ENCODE measurements at regions not wholly inside any gene's neighbourhood (a gene's known extent, or its start where the extent isn't known, plus 50 kb on each side); places are given as distances from the start of the nearest gene placed in this dataset.
"Not testable (repeated sequence)": the region's sequence is repeated elsewhere in the genome, so short reads cannot be mapped to it uniquely, and the experiment has no call there.

DNA sequence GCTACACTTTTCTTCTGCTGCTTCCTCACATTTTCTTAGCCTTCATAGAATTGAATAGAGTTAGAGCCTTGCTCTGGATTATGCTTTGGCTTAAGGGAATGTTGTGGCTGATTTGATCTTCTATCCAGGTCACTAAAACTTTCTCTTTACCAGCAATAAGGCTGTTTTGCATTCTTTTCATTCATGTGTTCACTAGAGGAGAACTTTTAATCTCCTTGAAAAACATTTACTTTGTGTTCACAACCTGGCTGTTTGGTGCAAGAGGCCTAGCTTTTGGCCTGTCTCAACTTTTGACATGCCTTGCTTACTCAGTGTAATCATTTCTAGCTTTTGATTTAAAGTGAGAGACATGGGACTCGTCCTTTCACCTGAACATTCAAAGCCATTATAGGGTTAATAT, 87.7 kb upstream of the RAB40AL start:
- Histone ChIP-seq H3K9me3 (ENCODE audit: low read depth) (no peaks in the 10 kb centered on the region), H3K9me2 (ENCODE audit: insufficient read depth) (no peaks in the 10 kb centered on the region), H3F3A (ENCODE audit: insufficient read depth) (peaks cover 12% of the 10 kb centered on the region; the same call in 1 of the 2 replicates), H4K20me1 (ENCODE audit: insufficient read depth) (no peaks in the 10 kb centered on the region), H3K4me1 (ENCODE audit: insufficient read depth) (peaks cover 12% of the 10 kb centered on the region; the same call in 1 of the 2 replicates), H3K27ac (no peak overlapping the region), H3K9ac (no peak overlapping the region), H3K4me3 (no peak overlapping the region), H3K36me3 (ENCODE audit: low read depth) (no peaks in the 10 kb centered on the region), H3K79me2 (ENCODE audit: insufficient read depth) (no peaks in the 10 kb centered on the region), H3K27me3 (replicated peaks; ENCODE audit: insufficient read depth) (no peaks in the 10 kb centered on the region), H2AFZ (no peak overlapping the region), H3K4me2 (ENCODE audit: unreplicated experiment) (no peak overlapping the region)
- in situ Hi-C loops (cut with MboI): no loop called here
- no peak for DNase-seq
- TF ChIP-seq EZH2phosphoT487 (IDR thresholded peaks at IDR 0.05; ENCODE audit: insufficient read depth, low read depth): no peak
- no peak for TF ChIP-seq EZH2 (IDR thresholded peaks at IDR 0.05; ENCODE audit: insufficient read depth, poor library complexity, severe bottlenecking)
- WGBS, 2 experiments (ENCODE audit: low coverage in 1 of 2, low lambda C conversion rate in 2 of 2, missing lambda C conversion rate in 2 of 2): 90 to 100% methylated on average over 1 of the region's 1 CpG

DNA sequence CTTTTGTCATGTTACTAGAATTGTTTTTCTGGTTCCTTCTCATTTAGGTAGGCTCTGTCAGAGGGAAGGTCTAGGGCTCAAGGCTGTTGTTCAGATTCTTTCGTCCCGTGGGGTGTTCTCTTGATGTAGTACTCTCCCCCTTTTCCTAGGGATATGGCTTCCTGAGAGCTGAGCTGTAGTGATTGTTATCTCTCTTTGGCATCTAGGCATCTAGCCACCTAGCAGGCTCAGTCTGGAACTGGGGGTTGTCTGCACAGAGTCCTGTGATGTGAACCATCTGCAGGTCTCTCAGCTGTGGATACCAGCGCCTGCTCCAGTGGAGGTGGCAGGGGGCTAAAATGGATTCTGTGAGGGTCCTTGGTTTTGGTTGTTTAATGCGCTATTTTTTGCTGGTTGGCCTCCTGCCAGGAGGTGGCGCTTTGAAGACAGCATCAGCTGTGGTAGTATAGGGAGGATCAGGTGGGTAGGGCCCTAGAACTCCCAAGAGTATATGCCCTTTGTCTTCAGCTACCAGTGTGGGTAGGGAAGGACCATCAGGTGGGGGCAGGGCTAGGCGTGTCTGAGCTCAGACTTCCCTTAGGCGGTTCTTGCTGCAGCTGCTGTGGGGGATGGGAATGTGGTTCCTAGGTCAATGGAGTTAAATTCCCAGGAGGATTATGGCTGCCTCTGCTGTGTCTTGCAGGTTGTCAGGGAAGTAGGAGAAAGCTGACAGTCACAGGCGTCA, 78.1 kb upstream of the RAB40AL start:
- H4K20me1 ChIP-seq (ENCODE audit: insufficient read depth); H3K9me3 ChIP-seq (ENCODE audit: low read depth); H3K9ac ChIP-seq; H2AFZ ChIP-seq; H3K27me3 ChIP-seq (replicated peaks; ENCODE audit: insufficient read depth); in situ Hi-C loops (cut with MboI); H3K9me2 ChIP-seq (ENCODE audit: insufficient read depth); H3K36me3 ChIP-seq (ENCODE audit: low read depth); H3K27ac ChIP-seq; H3F3A ChIP-seq (ENCODE audit: insufficient read depth); H3K4me1 ChIP-seq (ENCODE audit: insufficient read depth); H3K4me3 ChIP-seq; H3K4me2 ChIP-seq (ENCODE audit: unreplicated experiment); H3K79me2 ChIP-seq (ENCODE audit: insufficient read depth): not testable (repeated sequence)
- 94 to 98% methylated on average over 6 to 8 of the region's 8 CpGs for WGBS, 2 experiments (ENCODE audit: low coverage in 1 of 2, low lambda C conversion rate in 2 of 2, missing lambda C conversion rate in 2 of 2)
- peak; percentile 14 for DNase-seq

DNA sequence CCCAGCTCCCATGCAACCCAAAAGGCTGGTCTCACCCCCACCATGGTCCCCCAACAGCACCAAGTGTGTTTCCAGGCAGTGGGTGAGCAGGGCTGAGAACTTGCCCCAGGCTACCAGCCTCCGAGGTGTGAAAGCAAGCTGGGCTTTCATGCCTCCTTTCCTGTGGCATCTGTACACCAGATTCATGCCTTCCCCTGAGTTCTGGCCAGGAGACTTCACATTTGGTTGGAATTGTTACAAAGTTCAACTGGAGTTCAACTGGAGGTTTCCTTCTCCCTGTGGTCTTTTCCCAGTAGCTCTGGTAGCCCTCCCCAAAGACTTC, 77.6 kb upstream of the RAB40AL start:
- no peak overlapping the region for H3K27ac ChIP-seq
- H3K4me2 ChIP-seq (ENCODE audit: unreplicated experiment): no peak overlapping the region
- no peaks in the 10 kb centered on the region for H4K20me1 ChIP-seq (ENCODE audit: insufficient read depth)
- no peak for DNase-seq
- WGBS, 2 experiments (ENCODE audit: low coverage in 1 of 2, low lambda C conversion rate in 2 of 2, missing lambda C conversion rate in 2 of 2): 100% methylated on average over 1 of the region's 1 CpG
- peaks cover 5% of the 10 kb centered on the region; the same call in 1 of the 2 replicates for H3F3A ChIP-seq (ENCODE audit: insufficient read depth)
- H3K79me2 ChIP-seq (ENCODE audit: insufficient read depth): no peaks in the 10 kb centered on the region
- H2AFZ ChIP-seq: no peak overlapping the region
- H3K9ac ChIP-seq: no peak overlapping the region
- no peak for TF ChIP-seq EZH2phosphoT487 (IDR thresholded peaks at IDR 0.05; ENCODE audit: insufficient read depth, low read depth)
- TF ChIP-seq EZH2 (IDR thresholded peaks at IDR 0.05; ENCODE audit: insufficient read depth, poor library complexity, severe bottlenecking): no peak
- H3K4me3 ChIP-seq: no peak overlapping the region
- no peaks in the 10 kb centered on the region for H3K9me2 ChIP-seq (ENCODE audit: insufficient read depth)
- in situ Hi-C loops (cut with MboI): no loop called here
- no peaks in the 10 kb centered on the region for H3K4me1 ChIP-seq (ENCODE audit: insufficient read depth)
- H3K27me3 ChIP-seq (replicated peaks; ENCODE audit: insufficient read depth): no peaks in the 10 kb centered on the region
- H3K36me3 ChIP-seq (ENCODE audit: low read depth): no peaks in the 10 kb centered on the region
- H3K9me3 ChIP-seq (ENCODE audit: low read depth): no peaks in the 10 kb centered on the region

DNA sequence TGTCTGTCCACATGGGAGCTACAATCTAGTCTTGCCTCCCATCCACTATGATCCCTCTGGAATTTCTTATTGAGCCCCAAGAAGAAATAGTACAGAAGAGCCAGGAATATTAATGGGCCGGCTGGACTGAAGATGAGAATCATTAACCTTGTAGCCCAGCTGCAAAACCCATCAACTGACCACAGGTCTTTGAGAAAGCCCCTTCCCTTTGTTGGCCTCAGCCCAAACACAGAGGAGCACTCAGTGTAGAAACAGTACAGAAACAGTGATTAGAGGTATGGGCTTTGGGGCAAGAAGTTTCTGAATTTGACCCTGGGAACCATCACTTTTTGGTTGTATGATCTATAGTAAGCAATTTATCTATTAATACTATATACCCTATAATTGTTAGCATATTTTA, 76.8 kb upstream of the RAB40AL start:
- no peaks in the 10 kb centered on the region for H3K79me2 ChIP-seq (ENCODE audit: insufficient read depth)
- H3K27me3 ChIP-seq (replicated peaks; ENCODE audit: insufficient read depth): no peaks in the 10 kb centered on the region
- H3K4me2 ChIP-seq (ENCODE audit: unreplicated experiment): no peak overlapping the region
- no peak overlapping the region for H2AFZ ChIP-seq
- H3K9ac ChIP-seq: no peak overlapping the region
- H3K9me3 ChIP-seq (ENCODE audit: low read depth): no peaks in the 10 kb centered on the region
- 100% methylated on average over 1 of the region's 1 CpG; no CpG with 5 or more reads in 1 of the 2 experiments for WGBS, 2 experiments (ENCODE audit: low coverage in 1 of 2, low lambda C conversion rate in 2 of 2, missing lambda C conversion rate in 2 of 2)
- no peaks in the 10 kb centered on the region for H4K20me1 ChIP-seq (ENCODE audit: insufficient read depth)
- H3K4me1 ChIP-seq (ENCODE audit: insufficient read depth): no peaks in the 10 kb centered on the region
- no peak for TF ChIP-seq EZH2phosphoT487 (IDR thresholded peaks at IDR 0.05; ENCODE audit: insufficient read depth, low read depth)
- TF ChIP-seq EZH2 (IDR thresholded peaks at IDR 0.05; ENCODE audit: insufficient read depth, poor library complexity, severe bottlenecking): no peak
- H3K27ac ChIP-seq: no peak overlapping the region
- peaks cover 5% of the 10 kb centered on the region; the same call in 1 of the 2 replicates for H3F3A ChIP-seq (ENCODE audit: insufficient read depth)
- H3K4me3 ChIP-seq: no peak overlapping the region
- no peaks in the 10 kb centered on the region for H3K9me2 ChIP-seq (ENCODE audit: insufficient read depth)
- in situ Hi-C loops (cut with MboI): no loop called here
- DNase-seq: no peak
- no peaks in the 10 kb centered on the region for H3K36me3 ChIP-seq (ENCODE audit: low read depth)

DNA sequence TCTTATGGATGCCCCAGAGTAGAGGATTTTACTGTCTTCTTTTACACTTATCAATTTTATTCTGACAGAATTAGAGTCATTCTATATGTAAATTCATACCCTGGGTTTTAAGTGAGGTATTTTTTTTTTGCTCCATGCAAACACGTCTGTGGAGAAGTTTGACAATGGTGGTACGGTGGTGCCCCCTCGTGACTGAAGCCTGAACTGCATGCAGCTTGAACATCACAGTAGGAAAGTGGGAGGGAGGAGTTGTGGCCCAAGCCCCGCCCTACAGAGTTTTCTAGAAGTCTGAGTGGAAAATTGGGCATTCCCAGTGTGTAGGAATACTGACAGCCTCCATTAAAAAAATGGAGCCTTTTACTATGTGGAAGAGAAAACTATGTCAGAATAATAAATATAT, 73.3 kb upstream of the RAB40AL start:
- H4K20me1 ChIP-seq (ENCODE audit: insufficient read depth): no peaks in the 10 kb centered on the region
- no peaks in the 10 kb centered on the region for H3K9me2 ChIP-seq (ENCODE audit: insufficient read depth)
- TF ChIP-seq EZH2phosphoT487 (IDR thresholded peaks at IDR 0.05; ENCODE audit: insufficient read depth, low read depth) (no peak), EZH2 (IDR thresholded peaks at IDR 0.05; ENCODE audit: insufficient read depth, poor library complexity, severe bottlenecking) (no peak)
- in situ Hi-C loops (cut with MboI): no loop called here
- H3K36me3 ChIP-seq (ENCODE audit: low read depth): no peaks in the 10 kb centered on the region
- peaks cover 5% of the 10 kb centered on the region; the same call in 1 of the 2 replicates for H3F3A ChIP-seq (ENCODE audit: insufficient read depth)
- no peaks in the 10 kb centered on the region for H3K4me1 ChIP-seq (ENCODE audit: insufficient read depth)
- no peak overlapping the region for H3K9ac ChIP-seq
- peak; percentile 71 for DNase-seq
- no peaks in the 10 kb centered on the region for H3K79me2 ChIP-seq (ENCODE audit: insufficient read depth)
- no peak overlapping the region for H3K4me2 ChIP-seq (ENCODE audit: unreplicated experiment)
- no peak overlapping the region for H3K27ac ChIP-seq
- 2 to 5% methylated on average over 4 of the region's 4 CpGs for WGBS, 2 experiments (ENCODE audit: low coverage in 1 of 2, low lambda C conversion rate in 2 of 2, missing lambda C conversion rate in 2 of 2)
- H2AFZ ChIP-seq: no peak overlapping the region
- H3K9me3 ChIP-seq (ENCODE audit: low read depth): no peaks in the 10 kb centered on the region
- H3K27me3 ChIP-seq (replicated peaks; ENCODE audit: insufficient read depth): no peaks in the 10 kb centered on the region
- no peak overlapping the region for H3K4me3 ChIP-seq

Data from GM23248 (cell line).